ENCODE measurements at regions not wholly inside any gene's neighbourhood (a gene's known extent, or its start where the extent isn't known, plus 50 kb on each side); places are given as distances from the start of the nearest gene placed in this dataset.

- TF ChIP-seq POLR2A (IDR thresholded peaks at IDR 0.05; ENCODE audit: low read depth, low read length) (no peak), POLR2AphosphoS5 (IDR thresholded peaks at IDR 0.05; ENCODE audit: low read depth, low read length) (no peak), SPI1 (IDR thresholded peaks at IDR 0.05; ENCODE audit: low read depth, low read length) (no peak), TAF1 (IDR thresholded peaks at IDR 0.05; ENCODE audit: low read depth, low read length) (no peak)
Observed at GRCh38 chr12:124687917-124688316, 120.5 kb upstream of the NCOR2 start.

Data from GM12891 (cell line).